ENCODE measurements at regions not wholly inside any gene's neighbourhood (a gene's known extent, or its start where the extent isn't known, plus 50 kb on each side); places are given as distances from the start of the nearest gene placed in this dataset.
A peak's percentile ranks its signal among the peaks of the same experiment; 100 is the strongest.

- TF ChIP-seq, protein P1, sequence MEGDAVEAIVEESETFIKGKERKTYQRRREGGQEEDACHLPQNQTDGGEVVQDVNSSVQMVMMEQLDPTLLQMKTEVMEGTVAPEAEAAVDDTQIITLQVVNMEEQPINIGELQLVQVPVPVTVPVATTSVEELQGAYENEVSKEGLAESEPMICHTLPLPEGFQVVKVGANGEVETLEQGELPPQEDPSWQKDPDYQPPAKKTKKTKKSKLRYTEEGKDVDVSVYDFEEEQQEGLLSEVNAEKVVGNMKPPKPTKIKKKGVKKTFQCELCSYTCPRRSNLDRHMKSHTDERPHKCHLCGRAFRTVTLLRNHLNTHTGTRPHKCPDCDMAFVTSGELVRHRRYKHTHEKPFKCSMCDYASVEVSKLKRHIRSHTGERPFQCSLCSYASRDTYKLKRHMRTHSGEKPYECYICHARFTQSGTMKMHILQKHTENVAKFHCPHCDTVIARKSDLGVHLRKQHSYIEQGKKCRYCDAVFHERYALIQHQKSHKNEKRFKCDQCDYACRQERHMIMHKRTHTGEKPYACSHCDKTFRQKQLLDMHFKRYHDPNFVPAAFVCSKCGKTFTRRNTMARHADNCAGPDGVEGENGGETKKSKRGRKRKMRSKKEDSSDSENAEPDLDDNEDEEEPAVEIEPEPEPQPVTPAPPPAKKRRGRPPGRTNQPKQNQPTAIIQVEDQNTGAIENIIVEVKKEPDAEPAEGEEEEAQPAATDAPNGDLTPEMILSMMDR (IDR thresholded peaks at IDR 0.05; ENCODE audit: low read length, missing control alignments), result no peak
- DNase-seq (ENCODE audit: low read depth), result no peak
- H3K4me3 ChIP-seq (replicated peaks; ENCODE audit: low read depth, low read length), result no peak overlapping the region
These were observed 203.3 kb upstream of the IMPG1 start for GRCh38 chr6:76275746-76276145.

GRCh38 chr6:76264468-76264867, 192.0 kb upstream of the IMPG1 start:
- TF ChIP-seq, protein P1 (IDR thresholded peaks at IDR 0.05; ENCODE audit: low read length, missing control alignments), result no peak
- no peak for DNase-seq (ENCODE audit: low read depth)

GRCh38 chr6:76262240-76262639, 189.8 kb upstream of the IMPG1 start:
- H3K4me3 ChIP-seq (replicated peaks; ENCODE audit: low read depth, low read length), result no peak overlapping the region
- TF ChIP-seq, protein P1 (IDR thresholded peaks at IDR 0.05; ENCODE audit: low read length, missing control alignments), result no peak
- DNase-seq (ENCODE audit: low read depth), result no peak

More at GRCh38 chr6:76264468-76264867, 192.0 kb upstream of the IMPG1 start:
- H3K4me3 ChIP-seq (replicated peaks; ENCODE audit: low read depth, low read length), result no peak overlapping the region

GRCh38 chr6:76250666-76251065, 178.2 kb upstream of the IMPG1 start:
- DNase-seq (ENCODE audit: low read depth), result peak; percentile 25

GRCh38 chr6:76247527-76247926, 175.1 kb upstream of the IMPG1 start:
- TF ChIP-seq, protein P1 (IDR thresholded peaks at IDR 0.05; ENCODE audit: low read length, missing control alignments), result no peak
- no peak overlapping the region for H3K4me3 ChIP-seq (replicated peaks; ENCODE audit: low read depth, low read length)
- no peak for DNase-seq (ENCODE audit: low read depth)

More at GRCh38 chr6:76250666-76251065, 178.2 kb upstream of the IMPG1 start:
- TF ChIP-seq, protein P1 (IDR thresholded peaks at IDR 0.05; ENCODE audit: low read length, missing control alignments), result no peak
- no peak overlapping the region for H3K4me3 ChIP-seq (replicated peaks; ENCODE audit: low read depth, low read length)

GRCh38 chr6:76240092-76240491, 167.6 kb upstream of the IMPG1 start:
- no peak for DNase-seq (ENCODE audit: low read depth)
- no peak overlapping the region for H3K4me3 ChIP-seq (replicated peaks; ENCODE audit: low read depth, low read length)
- TF ChIP-seq, protein P1 (IDR thresholded peaks at IDR 0.05; ENCODE audit: low read length, missing control alignments), result no peak

GRCh38 chr6:76230711-76231110, 158.2 kb upstream of the IMPG1 start:
- TF ChIP-seq, protein P1 (IDR thresholded peaks at IDR 0.05; ENCODE audit: low read length, missing control alignments), result no peak
- DNase-seq (ENCODE audit: low read depth), result no peak
- no peak overlapping the region for H3K4me3 ChIP-seq (replicated peaks; ENCODE audit: low read depth, low read length)
